Effector memory CD4-positive, alpha-beta T cell (primary cell): ENCODE measurements at regions not wholly inside any gene's neighbourhood (a gene's known extent, or its start where the extent isn't known, plus 50 kb on each side); places are given as distances from the start of the nearest gene placed in this dataset.
A peak's percentile ranks its signal among the peaks of the same experiment; 100 is the strongest.

Source experiments
- DNase-seq, 3 donors: peaks; one replicate each; pipeline ENCODE4 v3.0.0-alpha.2; 2020
- H3K27ac ChIP-seq: 2 replicates; pipeline ENCODE4 v1.7.0; 2013; ENCODE audit warnings: mild to moderate bottlenecking, low read length, moderate library complexity; ENCODE audit not compliant: insufficient read depth, poor library complexity, severe bottlenecking
- H3K27me3 ChIP-seq: replicated peaks from 2 replicates; pipeline ENCODE4 v1.7.0; 2013; ENCODE audit warnings: mild to moderate bottlenecking, low read length; ENCODE audit not compliant: insufficient read depth, control insufficient read depth, poor library complexity, severe bottlenecking
- H3K36me3 ChIP-seq: 2 replicates; pipeline ENCODE4 v1.7.0; 2013; ENCODE audit warnings: mild to moderate bottlenecking, low read length, moderate library complexity; ENCODE audit not compliant: control insufficient read depth, insufficient read depth
- H3K4me1 ChIP-seq: 2 replicates; pipeline ENCODE4 v1.7.0; 2013; ENCODE audit warnings: low read length, mild to moderate bottlenecking; ENCODE audit not compliant: control insufficient read depth, insufficient read depth, poor library complexity, severe bottlenecking
- H3K4me3 ChIP-seq: 2 replicates; pipeline ENCODE4 v1.7.0; 2013; ENCODE audit warnings: low read length, low read depth, mild to moderate bottlenecking; ENCODE audit not compliant: insufficient read depth, poor library complexity, severe bottlenecking
- H3K9me3 ChIP-seq: 2 replicates; pipeline ENCODE4 v1.7.0; 2013; ENCODE audit warnings: mild to moderate bottlenecking, low read length, moderate library complexity; ENCODE audit not compliant: control insufficient read depth

DNA sequence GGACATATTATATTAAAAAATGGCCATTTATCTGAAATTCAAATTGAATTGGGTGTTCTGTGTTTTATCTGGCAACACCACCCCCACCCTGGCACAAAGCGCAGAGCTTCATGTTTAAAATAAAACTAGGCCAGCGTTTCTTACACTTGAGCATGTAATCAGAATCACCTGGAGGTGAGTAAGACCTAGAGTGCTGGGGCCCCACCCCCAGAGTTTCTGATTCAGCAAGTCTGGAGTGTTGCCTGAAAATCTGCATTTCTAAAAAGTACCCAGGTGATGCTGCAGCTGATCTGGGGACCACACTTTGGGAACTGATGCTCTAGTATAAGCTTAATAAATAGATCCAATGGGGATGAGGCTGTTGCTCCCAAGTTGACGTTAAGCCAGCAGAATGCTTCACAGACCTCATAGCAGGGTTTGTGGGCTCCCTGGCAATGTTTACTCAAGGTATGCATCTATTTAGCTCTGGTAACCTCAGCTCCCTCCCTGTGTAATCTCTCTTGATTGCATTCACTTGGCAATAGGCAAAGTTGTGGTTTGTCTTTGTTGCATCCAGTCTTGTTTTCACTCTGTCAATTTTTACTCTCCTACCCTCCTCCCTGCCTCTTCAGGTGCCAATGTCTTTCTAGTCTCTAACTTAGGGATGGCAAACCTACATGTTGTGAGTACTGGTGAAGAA lies 99.8 kb upstream of the TEX13D start:
- H3K27me3 ChIP-seq = no peaks in the 10 kb centered on the region
- no peaks in the 10 kb centered on the region for H3K9me3 ChIP-seq
- no peak overlapping the region for H3K27ac ChIP-seq
- no peak for DNase-seq
- no peaks in the 10 kb centered on the region for H3K36me3 ChIP-seq
- no peak overlapping the region for H3K4me3 ChIP-seq
- no peaks in the 10 kb centered on the region for H3K4me1 ChIP-seq

DNA sequence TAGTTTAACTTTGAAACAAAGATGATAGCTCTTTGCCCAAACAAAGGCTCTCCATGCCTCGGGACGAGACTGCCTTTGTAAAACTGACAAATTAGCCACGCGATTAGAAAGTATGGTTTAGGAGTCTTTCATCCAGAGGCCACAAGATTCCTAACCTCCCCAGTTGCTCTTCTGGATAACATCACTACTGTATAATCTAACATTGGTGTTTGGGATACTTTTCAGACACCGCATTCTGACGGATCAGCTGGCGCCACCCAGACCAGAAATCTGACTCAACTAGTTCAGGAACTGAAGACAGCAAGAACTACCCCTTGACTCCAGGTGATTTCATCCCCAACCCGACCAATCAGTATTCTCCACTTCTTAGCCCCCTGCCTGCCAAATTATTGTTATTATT lies 98.1 kb upstream of the TEX13D start:
- H3K36me3 ChIP-seq = no peaks in the 10 kb centered on the region
- H3K27me3 ChIP-seq = no peaks in the 10 kb centered on the region
- H3K9me3 ChIP-seq = no peaks in the 10 kb centered on the region
- H3K4me3 ChIP-seq = no peak overlapping the region
- no peak for DNase-seq
- H3K4me1 ChIP-seq = no peaks in the 10 kb centered on the region
- H3K27ac ChIP-seq = no peak overlapping the region

DNA sequence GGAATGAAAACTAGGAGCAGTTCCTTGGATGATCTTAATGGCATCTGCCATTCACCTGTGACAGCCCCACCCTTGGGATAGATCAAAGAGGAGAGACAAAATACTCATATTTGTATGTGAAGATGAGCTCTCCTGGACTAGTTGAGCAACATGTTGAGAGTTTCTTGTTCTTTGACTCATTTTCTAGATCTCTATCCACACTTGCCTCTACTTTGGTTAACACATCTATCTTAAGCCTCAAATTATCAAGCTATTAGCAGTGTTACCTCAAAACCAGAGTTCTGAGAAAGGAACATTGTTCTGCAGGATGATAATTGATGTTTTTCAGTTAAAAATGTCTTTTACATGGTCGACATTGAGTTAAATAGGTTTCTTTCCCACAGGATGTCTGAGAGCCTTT lies 94.2 kb upstream of the TEX13D start:
- H3K4me1 ChIP-seq = no peaks in the 10 kb centered on the region

DNA sequence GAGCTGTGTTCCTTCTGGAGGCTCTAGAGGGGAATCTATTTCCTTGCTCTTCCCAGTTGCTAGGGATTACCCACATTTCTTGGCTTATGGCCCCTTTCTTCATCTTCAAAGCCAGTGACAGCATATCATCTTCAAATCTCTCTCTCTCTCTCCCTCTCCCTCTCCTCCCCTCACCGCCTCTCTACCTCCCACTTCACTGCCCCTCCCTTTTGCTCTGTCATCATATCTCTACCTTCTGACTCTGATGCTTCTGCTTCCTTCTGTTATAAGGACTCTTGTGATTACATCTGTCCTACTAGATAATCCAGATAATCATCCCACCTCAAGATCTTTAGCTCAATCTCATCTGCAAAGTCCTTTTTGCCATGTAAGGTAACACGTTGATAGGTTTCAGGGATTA lies 93.1 kb upstream of the TEX13D start:
- H3K9me3 ChIP-seq = no peaks in the 10 kb centered on the region
- no peak overlapping the region for H3K4me3 ChIP-seq
- no peaks in the 10 kb centered on the region for H3K4me1 ChIP-seq
- H3K27ac ChIP-seq = no peak overlapping the region
- DNase-seq = no peak
- no peaks in the 10 kb centered on the region for H3K27me3 ChIP-seq
- H3K36me3 ChIP-seq = no peaks in the 10 kb centered on the region

More for the DNA sequence above, 94.2 kb upstream of the TEX13D start:
- no peak for DNase-seq
- Histone ChIP-seq H3K36me3 (no peaks in the 10 kb centered on the region), H3K27me3 (no peaks in the 10 kb centered on the region), H3K4me3 (no peak overlapping the region), H3K27ac (no peak overlapping the region), H3K9me3 (no peaks in the 10 kb centered on the region)

DNA sequence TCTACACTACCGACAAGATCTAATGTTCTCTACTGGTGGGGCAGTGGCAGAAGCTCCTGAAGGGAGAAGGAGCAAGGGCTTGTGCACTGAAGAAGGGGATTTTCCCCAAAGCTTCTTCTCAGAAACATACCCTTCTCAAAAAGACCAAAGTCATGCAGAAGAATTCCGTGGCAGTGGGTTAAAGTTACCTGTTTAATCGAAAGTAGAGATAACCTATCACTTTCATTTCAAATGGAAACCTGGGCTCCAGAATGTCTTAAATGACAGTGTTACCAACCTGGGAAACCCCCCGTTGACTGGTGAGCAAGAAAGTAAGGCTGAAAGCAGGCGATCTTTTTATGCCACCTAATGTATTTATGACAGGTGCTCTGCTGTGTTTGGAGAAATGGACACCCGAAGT lies 92.5 kb upstream of the TEX13D start:
- Histone ChIP-seq H3K9me3 (no peaks in the 10 kb centered on the region), H3K27me3 (no peaks in the 10 kb centered on the region), H3K27ac (no peak overlapping the region), H3K4me3 (peak overlapping the region; percentile 28), H3K4me1 (no peaks in the 10 kb centered on the region), H3K36me3 (no peaks in the 10 kb centered on the region)
- peak in 1 of 3 donors; percentile 20 for DNase-seq

DNA sequence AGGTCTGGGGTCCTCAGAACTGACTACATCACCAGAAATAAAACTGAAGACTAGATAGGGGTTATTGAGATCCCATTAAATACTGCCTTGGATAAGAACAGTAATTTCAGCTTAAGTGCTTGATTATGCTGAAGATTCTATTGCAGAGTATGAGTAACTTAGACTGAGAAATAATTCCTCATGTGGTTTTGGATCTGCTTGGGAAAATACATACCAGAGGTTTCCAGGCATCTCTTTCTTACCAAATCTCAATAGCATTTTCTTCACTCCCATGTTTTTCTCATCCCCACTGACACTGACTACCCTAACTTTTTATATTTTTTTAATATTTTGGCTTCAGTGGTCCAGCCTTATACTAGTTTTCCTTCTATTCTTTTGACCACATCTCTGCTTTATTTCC lies 92.0 kb upstream of the TEX13D start:
- DNase-seq = no peak
- Histone ChIP-seq H3K4me3 (no peak overlapping the region), H3K4me1 (no peaks in the 10 kb centered on the region), H3K36me3 (no peaks in the 10 kb centered on the region), H3K27ac (no peak overlapping the region), H3K27me3 (no peaks in the 10 kb centered on the region), H3K9me3 (no peaks in the 10 kb centered on the region)

DNA sequence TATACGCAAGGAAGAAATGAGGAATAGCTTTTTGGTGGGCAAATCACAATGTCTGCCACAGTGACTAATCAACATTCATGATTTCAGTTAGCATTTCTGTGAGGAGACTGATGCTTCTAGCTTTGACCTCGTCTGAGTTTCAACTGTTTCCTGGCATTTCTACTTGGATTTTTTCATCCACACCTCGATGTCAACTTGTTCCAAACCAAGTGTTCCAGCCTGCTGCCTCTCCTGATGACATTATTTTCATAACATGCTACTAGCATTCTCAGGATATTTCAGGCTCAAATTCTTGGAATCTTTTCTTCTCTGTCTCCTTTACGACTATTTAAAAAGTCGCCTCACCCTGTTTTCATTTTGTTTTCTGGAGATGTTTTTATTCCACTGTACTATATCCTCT lies 90.3 kb upstream of the TEX13D start:
- H3K4me3 ChIP-seq = no peak overlapping the region
- no peak for DNase-seq
- H3K27ac ChIP-seq = no peak overlapping the region
- H3K9me3 ChIP-seq = no peaks in the 10 kb centered on the region
- H3K27me3 ChIP-seq = no peaks in the 10 kb centered on the region
- no peaks in the 10 kb centered on the region for H3K36me3 ChIP-seq
- no peaks in the 10 kb centered on the region for H3K4me1 ChIP-seq

DNA sequence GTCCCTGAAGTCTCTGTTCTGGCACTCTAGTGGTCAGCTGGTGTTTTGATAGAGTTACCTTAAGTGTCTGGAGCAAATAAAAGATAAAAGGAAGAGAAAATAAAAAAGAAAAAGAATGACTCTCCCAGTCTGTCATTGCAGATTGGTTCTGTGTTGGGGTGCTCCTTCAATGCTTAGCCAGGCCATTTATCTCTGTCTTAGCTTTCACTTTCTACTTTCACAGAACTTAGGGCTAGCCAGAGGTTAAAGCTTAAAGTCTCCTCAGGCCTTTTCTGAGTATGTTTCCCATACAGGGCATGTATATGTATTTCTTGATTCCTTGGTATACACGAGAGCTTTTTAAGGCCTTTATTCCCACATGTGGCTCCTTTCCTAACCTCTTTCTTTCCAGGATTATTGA lies 83.1 kb upstream of the TEX13D start:
- no peak for DNase-seq
- Histone ChIP-seq H3K4me3 (no peak overlapping the region), H3K4me1 (no peaks in the 10 kb centered on the region), H3K9me3 (no peaks in the 10 kb centered on the region), H3K27me3 (no peaks in the 10 kb centered on the region), H3K27ac (no peak overlapping the region), H3K36me3 (no peaks in the 10 kb centered on the region)

DNA sequence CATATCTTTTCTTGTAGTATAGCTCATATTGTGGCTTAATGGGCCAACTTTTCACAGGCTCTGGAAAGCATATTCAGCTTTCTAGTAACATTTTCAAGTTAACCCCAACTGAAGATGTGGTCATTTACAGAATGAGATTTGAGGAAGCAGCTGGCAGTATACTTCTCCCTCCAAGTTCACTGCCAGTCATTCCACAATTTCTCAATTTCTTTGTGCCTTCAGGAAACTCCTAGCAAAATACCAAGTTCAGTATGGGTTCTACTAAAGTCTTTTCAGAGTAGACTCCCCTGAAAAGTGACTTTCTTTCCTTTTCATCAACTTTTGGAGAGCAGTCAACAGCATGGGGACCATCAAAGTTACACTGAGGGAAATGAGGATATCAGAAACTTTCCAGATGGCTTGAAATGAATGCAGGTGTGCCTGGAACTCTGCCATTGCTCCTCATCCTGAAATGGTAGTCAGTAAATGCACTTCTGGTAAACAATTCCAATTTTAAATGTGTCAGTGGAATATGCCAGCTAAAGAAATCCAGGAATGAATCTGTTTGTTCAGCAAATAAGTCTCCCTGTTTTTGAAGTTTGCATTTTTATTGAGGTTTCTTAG lies 81.5 kb upstream of the TEX13D start:
- Histone ChIP-seq H3K4me1 (no peaks in the 10 kb centered on the region), H3K36me3 (no peaks in the 10 kb centered on the region), H3K4me3 (no peak overlapping the region), H3K27ac (no peak overlapping the region), H3K9me3 (no peaks in the 10 kb centered on the region), H3K27me3 (no peaks in the 10 kb centered on the region)
- DNase-seq = no peak

DNA sequence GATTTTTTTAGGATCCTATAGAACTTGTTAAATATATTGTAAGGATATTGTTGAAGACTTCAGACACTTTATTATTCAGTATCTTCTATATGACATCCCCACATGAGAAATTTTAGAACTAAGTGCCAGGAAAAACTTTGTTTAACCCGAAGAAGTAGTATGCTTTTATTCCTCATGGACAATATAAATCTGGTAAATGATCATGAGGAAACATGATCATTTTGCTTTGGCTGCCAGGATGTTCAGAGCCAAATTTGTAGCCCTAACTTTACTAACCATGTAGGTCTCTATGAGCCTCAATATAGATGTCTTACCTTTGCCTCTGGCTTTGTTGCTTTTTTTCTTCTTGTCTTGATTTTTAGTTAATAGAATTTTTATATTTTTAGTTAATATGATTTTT lies 77.8 kb upstream of the TEX13D start:
- H3K36me3 ChIP-seq = no peaks in the 10 kb centered on the region
- H3K4me1 ChIP-seq = no peaks in the 10 kb centered on the region
- H3K9me3 ChIP-seq = no peaks in the 10 kb centered on the region
- H3K27me3 ChIP-seq = no peaks in the 10 kb centered on the region
- no peak overlapping the region for H3K27ac ChIP-seq
- no peak for DNase-seq
- H3K4me3 ChIP-seq = no peak overlapping the region
